HG03575 (cell line): ENCODE measurements at regions not wholly inside any gene's neighbourhood (a gene's known extent, or its start where the extent isn't known, plus 50 kb on each side); places are given as distances from the start of the nearest gene placed in this dataset.

Experiments
- ATAC-seq: cut with Tn5 transposase; IDR thresholded peaks from one replicate; pipeline ENCODE4 v1.9.1; 2021; ENCODE audit not compliant: unreplicated experiment, insufficient number of reproducible peaks, low FRiP score; ENCODE audit errors: extremely low read depth

DNA sequence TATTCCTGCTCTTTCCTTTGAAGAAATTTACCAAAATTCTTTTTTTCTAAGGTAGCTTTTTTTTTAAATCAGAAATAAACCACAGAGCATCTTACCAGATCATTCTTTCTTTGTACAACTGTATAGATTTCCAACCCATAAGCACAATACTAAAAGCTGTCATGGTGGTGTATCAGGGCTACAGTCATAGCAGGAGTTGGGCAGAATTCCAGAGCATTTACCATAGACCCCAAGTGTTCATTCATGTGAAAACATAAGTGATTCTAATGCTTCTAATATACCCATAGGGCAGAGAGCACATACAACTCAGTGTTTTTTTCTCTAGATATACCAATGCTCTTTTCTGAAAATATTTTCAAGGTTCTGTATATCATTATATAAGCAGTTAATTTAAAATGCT lies 392.5 kb downstream of the FRK start:
- ATAC-seq: no peak

GRCh38 chr6:115667478-115668026 lies 393.1 kb downstream of the FRK start:
- ATAC-seq: no peak

DNA sequence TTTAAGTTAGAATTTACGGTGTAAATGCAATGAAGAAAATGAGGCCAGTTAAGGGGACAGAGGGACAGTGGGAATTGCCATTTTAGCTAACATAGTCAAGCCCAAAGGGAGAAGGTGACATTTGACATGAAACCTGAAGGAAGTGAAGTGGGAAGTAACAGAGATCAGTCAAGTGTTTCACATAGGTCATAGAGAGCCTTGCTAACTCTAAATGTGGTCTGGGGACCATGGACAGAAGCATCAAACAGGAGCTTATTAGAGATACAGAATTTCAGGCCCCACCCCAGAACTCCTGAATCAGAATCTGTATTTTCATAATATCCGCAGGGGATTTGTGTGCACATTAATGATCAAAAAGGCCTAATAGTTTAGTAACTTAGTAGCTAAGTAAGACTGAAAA lies 393.7 kb downstream of the FRK start:
- no peak for ATAC-seq

DNA sequence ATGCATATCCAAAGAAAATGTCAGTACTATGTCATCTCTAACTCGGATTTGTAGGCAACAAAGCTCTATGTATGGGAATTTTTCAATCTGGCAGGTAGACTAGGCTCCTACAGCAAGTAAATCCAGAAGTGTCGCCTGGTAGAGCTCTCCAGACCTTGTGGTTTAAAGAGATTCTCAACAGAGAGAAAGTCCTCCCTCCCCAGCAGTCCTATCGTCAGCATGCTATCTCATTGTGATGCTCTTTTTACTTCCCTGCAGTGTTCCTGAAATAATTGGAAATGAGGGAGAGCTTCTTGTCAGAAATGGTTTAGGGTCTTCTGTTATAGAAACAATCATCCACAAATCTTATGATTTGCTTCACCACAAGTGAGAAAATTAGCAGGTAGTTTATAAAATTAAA lies 395.4 kb downstream of the FRK start:
- ATAC-seq: no peak

GRCh38 chr6:115663681-115664080 lies 397.0 kb downstream of the FRK start:
- ATAC-seq: no peak

DNA sequence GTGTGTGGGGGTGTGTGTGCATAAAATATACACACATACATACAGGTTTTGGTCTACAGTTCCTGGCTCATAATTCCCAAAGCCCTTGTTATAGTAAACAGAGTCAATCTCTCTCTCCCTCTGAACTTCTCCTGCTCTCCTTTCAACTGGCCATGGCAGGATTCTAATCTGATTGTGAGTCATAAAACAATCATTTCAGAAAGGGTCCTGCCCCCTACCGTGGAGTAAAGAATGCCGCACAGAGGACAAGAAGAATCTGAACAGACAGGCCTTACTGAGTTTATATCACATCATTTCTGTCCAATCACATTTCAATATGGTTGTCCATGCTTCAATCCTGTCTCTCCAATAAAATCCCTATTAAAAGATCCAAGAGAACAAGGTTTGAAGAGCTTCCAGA lies 416.9 kb downstream of the FRK start:
- no peak for ATAC-seq

DNA sequence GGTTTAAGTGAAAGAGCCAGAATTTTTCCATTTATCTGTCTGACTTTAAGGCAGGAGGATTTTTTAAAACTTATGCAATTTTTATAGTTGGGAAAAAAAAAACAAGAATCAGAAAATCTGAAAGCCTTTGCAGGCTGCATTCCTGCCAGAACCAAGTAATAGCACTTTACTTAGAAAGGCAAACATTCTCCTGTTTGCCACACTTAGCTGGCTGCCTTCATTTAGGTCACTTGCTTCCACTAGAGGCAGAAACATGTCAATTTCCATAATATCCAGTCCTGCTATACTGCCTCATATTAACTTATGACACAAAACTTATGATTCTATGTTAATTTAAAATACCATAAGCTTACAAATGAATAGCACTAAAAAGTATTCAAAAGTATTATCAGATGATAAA lies 425.8 kb downstream of the FRK start:
- no peak for ATAC-seq

GRCh38 chr6:115634131-115634530 lies 426.6 kb downstream of the FRK start:
- ATAC-seq: no peak

DNA sequence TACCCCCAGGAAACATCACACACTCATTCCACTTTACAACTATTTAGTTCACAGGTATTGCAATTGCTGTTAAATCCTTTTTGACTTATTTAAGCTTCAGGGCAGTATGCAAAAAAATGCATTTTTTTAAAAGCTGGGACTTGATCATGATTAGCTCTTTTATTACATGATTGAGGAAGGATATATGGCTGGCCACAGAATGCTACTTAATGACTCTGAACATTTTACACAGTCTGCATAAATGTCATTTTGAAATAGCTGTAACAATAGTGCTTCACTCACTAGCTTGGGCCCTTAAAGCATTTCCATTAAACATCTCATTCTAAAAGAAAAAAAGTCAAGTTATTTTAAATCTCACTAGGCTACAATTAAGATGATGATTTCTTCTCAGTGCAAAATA lies 429.7 kb downstream of the FRK start:
- ATAC-seq: no peak

- no peak for ATAC-seq
Measured at GRCh38 chr6:115630424-115631024, 430.2 kb downstream of the FRK start.

DNA sequence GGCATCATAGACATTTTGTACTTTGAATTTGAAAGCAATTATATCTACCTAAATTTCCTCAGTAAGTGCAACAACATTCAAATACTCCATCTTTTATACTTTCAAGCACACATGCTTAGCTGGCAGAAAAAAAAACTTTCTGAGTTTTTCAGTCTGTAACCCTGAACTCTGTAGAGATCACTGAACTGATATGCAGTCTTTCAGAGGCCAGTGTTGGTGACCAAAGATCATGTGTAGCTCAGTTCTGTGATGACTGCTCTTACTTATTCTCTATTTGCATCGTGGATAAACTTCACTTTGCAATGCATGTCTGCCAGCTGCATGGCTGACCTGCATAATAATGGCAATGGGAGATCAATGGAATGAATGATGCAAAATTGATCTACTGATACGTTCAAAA lies 431.3 kb downstream of the FRK start:
- ATAC-seq: no peak

- no peak for ATAC-seq
Measured at GRCh38 chr6:115618256-115618655, 442.4 kb downstream of the FRK start.

GRCh38 chr6:115617031-115617430 lies 443.7 kb downstream of the FRK start:
- no peak for ATAC-seq

GRCh38 chr6:115613488-115613887 lies 447.2 kb downstream of the FRK start:
- no peak for ATAC-seq

- no peak for ATAC-seq
Measured at GRCh38 chr6:115612796-115613479, 447.8 kb downstream of the FRK start.

DNA sequence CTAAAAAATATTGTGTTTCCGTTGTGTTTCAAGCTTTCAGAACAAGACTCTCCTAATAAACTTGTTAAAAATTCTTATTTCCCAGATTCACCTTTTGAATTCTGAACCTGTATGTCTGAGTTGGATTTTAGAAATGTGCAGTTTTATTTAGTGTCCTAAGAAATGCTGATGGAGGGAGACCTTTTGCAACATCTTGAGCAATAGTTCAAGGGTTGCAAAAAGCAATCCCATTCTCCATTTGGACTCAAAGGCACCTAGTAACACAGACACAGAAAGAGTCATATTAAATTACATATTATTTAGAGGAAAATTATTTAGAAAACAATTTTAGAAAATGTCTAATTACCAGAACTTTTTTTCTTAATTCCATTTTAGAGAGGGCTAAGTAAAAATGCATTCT lies 448.5 kb downstream of the FRK start:
- ATAC-seq: no peak

DNA sequence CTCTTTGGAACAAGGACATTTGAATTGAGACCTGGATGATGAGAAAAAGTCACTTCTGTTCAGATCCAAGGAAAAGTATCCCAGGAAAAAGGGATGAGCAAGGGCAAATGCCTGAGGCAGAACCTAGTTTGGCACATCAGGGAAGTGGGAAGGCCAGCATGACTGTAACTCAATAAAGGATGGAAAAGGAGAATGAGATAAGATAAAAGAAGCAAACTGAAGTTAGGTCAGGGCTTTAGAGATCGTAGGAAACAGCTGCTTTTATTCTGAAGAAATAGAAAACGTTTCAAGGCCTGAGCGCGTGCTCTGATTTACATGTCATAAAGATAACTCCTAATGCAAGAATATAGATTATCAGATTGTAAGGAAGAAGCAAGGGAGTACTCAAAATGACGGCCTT lies 450.0 kb downstream of the FRK start:
- no peak for ATAC-seq

DNA sequence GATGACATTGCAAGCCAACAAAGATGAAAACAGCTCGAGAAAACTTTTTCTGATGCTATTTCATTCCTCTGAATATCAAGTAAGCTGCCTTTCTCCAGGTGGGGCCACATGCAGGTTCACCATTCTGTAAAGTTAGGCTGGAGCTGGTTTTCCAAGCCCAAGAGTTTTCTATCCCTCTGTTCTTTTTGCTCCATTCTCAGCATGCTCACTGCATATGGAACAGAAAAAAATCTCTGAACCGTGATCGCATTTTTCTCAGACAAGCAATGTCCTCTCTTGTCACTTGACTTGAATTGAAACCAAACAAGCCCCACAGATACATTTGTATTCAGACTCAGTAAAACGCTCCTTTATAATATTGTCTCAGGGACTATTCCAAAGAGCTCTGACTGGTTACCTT lies 451.6 kb downstream of the FRK start:
- no peak for ATAC-seq

GRCh38 chr6:115602466-115602865 lies 458.2 kb downstream of the FRK start:
- ATAC-seq: no peak

DNA sequence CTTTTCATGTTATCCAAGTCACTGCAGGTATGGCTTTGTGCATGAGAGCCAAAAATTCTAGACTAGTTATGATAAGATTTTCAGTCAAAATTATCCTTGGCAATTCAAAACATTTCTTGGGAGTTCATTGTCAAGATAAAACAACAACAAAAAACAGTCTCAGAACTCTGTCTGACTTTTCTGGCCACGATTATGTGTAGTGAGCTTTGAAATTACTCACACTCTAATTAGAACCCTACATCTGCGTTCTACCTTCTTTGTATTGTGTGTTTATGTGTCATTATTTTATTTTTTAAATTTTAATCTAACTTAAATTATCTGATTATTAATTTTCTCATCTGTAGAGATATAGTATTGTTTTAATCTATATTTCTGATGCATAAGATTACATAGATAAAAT lies 459.2 kb downstream of the FRK start:
- ATAC-seq: no peak

DNA sequence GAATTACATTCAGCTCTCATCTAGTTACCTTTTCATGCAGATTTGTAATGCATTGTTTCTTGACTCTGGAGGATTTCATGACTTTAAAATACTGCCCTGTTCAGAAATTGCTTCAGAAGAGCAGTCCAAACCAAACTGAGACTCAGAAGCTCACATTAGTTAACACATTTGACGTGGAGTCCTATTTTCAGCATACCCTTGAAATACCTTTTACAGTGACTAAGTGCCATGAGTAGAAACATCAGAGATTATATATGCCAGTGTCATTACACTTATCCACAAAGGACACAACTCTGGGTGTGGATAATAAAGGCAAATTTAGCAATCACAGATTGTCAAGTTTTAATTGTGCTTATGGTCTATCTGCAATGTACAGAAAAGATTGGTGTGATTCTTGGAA lies 459.6 kb downstream of the FRK start:
- no peak for ATAC-seq
